ENCODE measurements at regions not wholly inside any gene's neighbourhood (a gene's known extent, or its start where the extent isn't known, plus 50 kb on each side); places are given as distances from the start of the nearest gene placed in this dataset.

DNA sequence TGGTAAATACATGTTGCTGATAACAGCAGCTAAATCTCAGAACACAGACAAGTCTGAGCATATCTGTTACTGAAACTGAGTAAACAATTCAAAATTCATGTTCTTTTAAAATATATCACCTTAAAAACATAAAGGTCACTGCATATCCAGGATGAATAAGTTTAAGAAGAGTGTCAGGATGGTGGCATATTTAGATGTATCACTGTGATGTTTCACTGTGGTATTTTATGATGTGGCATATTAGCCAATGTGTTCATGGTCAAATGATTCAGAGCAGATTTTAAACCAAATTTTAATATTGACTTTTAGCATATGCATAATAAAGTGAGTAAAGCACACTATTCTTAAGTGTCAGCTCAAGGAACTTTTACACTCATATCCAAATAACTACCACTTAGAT lies 346.4 kb upstream of the DPPA4 start:
- TF ChIP-seq, protein P1, sequence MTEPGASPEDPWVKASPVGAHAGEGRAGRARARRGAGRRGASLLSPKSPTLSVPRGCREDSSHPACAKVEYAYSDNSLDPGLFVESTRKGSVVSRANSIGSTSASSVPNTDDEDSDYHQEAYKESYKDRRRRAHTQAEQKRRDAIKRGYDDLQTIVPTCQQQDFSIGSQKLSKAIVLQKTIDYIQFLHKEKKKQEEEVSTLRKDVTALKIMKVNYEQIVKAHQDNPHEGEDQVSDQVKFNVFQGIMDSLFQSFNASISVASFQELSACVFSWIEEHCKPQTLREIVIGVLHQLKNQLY (CRISPR knock-in tag; IDR thresholded peaks at IDR 0.05), result no peak
- TF ChIP-seq ELF4 (CRISPR knock-in tag; IDR thresholded peaks at IDR 0.05; ENCODE audit: low read depth) (no peak), HMGA2 (CRISPR knock-in tag; IDR thresholded peaks at IDR 0.05) (no peak), FOXP1 (CRISPR knock-in tag; IDR thresholded peaks at IDR 0.05; ENCODE audit: borderline replicate concordance) (no peak), FOXJ3 (CRISPR knock-in tag; IDR thresholded peaks at IDR 0.05; ENCODE audit: borderline replicate concordance) (no peak), ZNF317 (CRISPR knock-in tag; IDR thresholded peaks at IDR 0.05; ENCODE audit: borderline replicate concordance, low read depth) (no peak)
- TF ChIP-seq, protein P2, sequence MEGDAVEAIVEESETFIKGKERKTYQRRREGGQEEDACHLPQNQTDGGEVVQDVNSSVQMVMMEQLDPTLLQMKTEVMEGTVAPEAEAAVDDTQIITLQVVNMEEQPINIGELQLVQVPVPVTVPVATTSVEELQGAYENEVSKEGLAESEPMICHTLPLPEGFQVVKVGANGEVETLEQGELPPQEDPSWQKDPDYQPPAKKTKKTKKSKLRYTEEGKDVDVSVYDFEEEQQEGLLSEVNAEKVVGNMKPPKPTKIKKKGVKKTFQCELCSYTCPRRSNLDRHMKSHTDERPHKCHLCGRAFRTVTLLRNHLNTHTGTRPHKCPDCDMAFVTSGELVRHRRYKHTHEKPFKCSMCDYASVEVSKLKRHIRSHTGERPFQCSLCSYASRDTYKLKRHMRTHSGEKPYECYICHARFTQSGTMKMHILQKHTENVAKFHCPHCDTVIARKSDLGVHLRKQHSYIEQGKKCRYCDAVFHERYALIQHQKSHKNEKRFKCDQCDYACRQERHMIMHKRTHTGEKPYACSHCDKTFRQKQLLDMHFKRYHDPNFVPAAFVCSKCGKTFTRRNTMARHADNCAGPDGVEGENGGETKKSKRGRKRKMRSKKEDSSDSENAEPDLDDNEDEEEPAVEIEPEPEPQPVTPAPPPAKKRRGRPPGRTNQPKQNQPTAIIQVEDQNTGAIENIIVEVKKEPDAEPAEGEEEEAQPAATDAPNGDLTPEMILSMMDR (IDR thresholded peaks at IDR 0.05), result no peak
- TF ChIP-seq, protein P3, sequence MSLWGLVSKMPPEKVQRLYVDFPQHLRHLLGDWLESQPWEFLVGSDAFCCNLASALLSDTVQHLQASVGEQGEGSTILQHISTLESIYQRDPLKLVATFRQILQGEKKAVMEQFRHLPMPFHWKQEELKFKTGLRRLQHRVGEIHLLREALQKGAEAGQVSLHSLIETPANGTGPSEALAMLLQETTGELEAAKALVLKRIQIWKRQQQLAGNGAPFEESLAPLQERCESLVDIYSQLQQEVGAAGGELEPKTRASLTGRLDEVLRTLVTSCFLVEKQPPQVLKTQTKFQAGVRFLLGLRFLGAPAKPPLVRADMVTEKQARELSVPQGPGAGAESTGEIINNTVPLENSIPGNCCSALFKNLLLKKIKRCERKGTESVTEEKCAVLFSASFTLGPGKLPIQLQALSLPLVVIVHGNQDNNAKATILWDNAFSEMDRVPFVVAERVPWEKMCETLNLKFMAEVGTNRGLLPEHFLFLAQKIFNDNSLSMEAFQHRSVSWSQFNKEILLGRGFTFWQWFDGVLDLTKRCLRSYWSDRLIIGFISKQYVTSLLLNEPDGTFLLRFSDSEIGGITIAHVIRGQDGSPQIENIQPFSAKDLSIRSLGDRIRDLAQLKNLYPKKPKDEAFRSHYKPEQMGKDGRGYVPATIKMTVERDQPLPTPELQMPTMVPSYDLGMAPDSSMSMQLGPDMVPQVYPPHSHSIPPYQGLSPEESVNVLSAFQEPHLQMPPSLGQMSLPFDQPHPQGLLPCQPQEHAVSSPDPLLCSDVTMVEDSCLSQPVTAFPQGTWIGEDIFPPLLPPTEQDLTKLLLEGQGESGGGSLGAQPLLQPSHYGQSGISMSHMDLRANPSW (CRISPR knock-in tag; conservative IDR thresholded peaks at IDR 0.05; ENCODE audit: low read depth), result no peak
- TF ChIP-seq, protein P4, sequence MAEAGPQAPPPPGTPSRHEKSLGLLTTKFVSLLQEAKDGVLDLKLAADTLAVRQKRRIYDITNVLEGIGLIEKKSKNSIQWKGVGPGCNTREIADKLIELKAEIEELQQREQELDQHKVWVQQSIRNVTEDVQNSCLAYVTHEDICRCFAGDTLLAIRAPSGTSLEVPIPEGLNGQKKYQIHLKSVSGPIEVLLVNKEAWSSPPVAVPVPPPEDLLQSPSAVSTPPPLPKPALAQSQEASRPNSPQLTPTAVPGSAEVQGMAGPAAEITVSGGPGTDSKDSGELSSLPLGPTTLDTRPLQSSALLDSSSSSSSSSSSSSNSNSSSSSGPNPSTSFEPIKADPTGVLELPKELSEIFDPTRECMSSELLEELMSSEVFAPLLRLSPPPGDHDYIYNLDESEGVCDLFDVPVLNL (CRISPR knock-in tag; IDR thresholded peaks at IDR 0.05; ENCODE audit: borderline replicate concordance, low read depth), result no peak
- TF ChIP-seq, protein P5, sequence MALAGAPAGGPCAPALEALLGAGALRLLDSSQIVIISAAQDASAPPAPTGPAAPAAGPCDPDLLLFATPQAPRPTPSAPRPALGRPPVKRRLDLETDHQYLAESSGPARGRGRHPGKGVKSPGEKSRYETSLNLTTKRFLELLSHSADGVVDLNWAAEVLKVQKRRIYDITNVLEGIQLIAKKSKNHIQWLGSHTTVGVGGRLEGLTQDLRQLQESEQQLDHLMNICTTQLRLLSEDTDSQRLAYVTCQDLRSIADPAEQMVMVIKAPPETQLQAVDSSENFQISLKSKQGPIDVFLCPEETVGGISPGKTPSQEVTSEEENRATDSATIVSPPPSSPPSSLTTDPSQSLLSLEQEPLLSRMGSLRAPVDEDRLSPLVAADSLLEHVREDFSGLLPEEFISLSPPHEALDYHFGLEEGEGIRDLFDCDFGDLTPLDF (CRISPR knock-in tag; IDR thresholded peaks at IDR 0.05), result no peak
- TF ChIP-seq, protein P6, sequence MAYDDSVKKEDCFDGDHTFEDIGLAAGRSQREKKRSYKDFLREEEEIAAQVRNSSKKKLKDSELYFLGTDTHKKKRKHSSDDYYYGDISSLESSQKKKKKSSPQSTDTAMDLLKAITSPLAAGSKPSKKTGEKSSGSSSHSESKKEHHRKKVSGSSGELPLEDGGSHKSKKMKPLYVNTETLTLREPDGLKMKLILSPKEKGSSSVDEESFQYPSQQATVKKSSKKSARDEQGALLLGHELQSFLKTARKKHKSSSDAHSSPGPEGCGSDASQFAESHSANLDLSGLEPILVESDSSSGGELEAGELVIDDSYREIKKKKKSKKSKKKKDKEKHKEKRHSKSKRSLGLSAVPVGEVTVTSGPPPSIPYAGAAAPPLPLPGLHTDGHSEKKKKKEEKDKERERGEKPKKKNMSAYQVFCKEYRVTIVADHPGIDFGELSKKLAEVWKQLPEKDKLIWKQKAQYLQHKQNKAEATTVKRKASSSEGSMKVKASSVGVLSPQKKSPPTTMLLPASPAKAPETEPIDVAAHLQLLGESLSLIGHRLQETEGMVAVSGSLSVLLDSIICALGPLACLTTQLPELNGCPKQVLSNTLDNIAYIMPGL (CRISPR knock-in tag; IDR thresholded peaks at IDR 0.05), result no peak

All from WTC11 (cell line).